Anterior cingulate cortex (tissue), 58 donors: ENCODE measurements at regions not wholly inside any gene's neighbourhood (a gene's known extent, or its start where the extent isn't known, plus 50 kb on each side); places are given as distances from the start of the nearest gene placed in this dataset.

Source experiments
- DNase-seq, 58 donors: peaks; one replicate each; lab custom pipeline; 2025; lab: John Stamatoyannopoulos, UW

DNA sequence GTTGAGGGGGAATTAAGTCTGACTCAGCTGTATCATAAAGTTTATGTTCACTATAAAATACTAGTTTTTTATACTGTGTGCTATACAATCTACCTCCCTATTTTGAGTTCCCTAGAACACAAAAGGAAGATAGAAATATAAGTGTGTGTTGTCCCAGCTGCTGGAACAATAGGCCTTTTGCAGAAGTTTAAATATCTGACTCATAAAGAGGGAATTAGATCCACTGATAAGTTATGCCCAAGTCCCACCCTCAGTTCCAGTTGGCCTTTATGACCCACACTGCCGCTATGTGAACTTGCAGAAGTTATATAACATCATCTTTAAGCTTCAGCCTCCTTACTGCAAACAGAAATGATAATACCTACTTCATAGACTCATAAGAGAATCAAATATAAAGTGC is 88.5 kb upstream of the DAB2 start:
- no peak for DNase-seq

DNA sequence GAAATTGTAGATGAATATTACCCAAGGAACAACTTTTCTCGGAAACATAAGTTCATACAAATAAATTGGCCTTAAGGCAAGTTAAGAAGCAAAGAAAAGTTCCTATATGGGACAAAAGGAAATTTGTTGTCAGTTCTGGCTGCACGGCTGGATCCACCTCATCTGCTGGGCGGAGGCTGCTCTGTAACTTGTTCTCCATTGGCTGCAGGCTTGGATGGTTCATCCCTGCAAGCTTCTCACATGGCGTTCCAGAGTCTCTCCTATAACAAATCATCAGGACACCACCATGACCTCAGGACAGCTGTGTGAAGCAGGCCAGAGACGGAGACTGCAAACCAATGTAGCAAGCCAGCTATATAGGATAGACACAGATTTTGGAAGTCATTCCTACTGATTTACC is 81.4 kb upstream of the DAB2 start:
- no peak for DNase-seq

DNA sequence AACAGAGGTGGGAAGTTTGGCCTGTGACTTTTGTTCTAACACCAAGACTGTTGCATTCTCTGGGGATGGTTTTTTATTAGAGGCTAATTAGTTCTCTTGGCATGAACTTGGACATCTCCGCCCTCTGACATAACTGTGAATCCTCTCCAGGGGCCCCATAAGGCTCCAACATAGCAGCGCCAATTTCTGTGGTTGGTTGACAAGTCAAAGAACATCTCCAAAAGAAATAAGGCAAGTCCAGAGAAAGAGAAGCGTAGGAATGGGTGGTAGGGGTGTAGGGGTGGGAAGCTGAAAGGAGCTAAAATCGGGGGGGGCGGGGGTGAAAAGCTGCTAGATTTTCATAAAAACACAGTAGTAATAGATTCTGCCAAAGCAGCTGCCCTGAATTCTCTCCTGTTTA is 81.0 kb upstream of the DAB2 start:
- no peak for DNase-seq

DNA sequence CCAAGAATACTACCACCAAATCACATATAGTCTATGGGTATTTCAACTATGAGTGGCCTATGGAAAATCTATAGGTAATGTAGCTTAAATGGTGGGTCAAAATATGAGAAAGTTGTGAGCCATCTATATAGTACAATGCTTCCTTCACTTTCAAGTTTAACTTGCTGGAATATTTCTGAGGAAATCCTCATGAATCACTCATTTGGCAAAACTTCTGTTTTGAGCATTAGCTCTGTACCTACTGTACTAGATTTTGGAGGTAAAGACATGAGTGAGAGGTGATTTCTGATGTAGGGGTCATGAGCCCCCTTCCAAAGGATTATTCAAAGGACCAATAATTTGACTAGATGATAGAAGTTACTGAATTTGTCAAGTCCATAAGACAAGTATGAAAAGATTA is 80.6 kb upstream of the DAB2 start:
- DNase-seq, result no peak

DNA sequence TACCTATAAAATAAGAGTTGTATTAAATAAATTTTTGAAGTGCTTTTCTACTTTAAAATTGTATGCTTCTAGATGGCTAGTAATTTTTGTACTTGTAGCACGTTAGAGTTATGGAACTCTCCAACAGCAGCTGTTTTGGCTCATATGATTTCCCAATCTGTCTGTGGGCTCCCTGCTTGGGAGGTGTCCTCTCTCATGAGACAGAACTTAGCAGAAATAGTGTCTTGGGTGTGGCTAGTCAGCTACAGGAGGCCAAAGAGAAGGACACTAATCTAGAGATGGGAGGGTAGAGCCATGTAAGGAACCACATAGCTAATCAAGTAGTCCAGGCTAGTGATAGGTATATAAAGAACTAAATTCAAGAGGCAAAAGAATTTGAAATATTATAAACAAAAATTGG is 78.4 kb upstream of the DAB2 start:
- no peak for DNase-seq

DNA sequence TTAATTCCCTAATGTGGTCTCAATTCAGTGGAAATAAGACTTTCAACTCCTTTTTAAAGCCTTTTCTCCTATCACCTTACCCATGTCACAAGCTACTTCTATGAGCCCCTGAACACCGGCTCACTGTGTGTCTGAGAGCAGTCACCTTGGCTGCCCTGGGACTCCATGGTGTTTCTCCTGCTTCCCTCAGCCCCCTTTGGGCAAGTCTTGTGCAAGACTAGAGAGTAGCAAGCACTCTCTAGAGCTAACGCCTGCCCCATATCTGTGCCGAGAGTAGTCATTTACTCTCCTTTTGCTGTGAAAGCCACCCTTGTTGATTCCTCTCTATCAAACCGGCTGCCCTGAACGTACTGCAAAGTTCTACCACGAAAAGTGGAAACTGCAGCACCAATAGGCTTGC is 77.9 kb upstream of the DAB2 start:
- no peak for DNase-seq

DNA sequence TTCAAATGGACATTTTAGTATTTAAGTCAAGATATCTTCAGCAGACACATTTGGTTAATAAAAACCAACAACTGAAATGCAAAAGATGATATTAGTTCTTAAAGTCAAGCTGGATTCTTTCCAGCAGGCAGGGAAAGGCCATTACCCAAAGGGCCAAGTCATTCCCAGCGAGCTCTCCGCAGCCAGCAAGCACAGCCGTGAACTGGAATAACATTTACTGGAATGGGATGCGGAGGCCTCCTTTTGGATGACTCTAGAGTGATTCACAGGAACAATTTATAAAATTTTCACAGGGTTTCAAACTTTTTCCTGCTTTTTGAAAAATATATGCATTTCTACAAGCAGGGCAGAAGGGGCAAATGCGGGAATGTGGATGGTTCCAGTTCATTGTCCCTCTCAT is 76.6 kb upstream of the DAB2 start:
- no peak for DNase-seq

DNA sequence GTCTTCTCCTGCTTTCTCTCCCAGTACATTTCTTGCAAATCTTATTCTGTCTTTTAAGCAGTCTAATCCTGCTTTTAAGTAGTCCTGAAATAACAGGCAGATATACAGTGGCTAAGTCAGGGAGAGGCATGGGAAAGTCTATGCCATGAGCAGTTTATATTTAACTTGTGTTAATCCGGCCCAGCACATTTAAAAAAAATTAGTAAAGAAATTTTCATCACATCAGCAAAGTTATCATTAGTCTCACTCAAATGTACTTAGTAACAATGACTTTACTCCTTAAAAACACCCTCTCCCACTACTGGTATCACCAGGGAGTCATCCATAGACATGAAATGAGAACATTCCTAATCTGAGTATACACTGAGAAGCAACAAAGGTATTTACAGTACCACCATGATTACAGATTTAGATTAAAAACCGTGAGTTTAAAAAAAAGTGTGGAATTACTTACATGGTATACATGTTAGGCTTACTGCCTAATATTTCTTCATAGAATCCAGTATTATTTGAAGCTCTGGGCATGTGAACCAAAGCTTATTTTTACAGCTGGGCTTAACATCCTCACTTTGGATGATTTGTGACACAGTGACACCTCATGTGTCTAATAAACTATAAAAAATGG is 75.9 kb upstream of the DAB2 start:
- no peak for DNase-seq

DNA sequence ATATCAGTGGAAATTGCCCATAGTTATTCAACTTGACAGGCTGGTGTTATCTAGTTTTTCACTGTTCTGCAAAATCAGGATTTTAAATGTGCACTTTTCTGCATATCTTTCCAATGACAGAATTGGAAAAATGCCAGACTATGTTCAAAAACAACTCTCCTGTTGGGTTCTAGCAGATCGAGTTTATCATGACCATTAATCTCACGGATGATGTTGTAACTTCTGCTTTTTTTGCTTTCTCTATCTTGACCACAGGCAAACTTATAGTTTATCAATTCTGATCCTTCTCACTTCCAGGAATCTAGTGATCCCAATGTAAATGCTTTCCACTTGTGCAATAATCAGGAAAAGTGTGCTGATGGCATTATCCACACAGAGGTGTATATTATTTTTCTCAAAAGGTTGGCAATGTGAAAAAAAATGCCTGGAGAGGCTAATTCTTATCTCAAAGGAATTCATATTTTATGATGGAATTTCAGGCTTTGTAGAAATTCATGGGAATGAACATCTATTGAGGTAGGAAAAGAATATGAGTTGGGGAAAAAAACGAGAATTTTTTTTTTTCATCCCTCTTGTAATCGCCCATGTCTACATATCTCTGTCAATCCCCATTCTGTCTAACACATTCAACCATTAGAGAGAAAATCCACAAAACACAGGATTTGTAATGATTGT is 73.6 kb upstream of the DAB2 start:
- DNase-seq, result no peak

DNA sequence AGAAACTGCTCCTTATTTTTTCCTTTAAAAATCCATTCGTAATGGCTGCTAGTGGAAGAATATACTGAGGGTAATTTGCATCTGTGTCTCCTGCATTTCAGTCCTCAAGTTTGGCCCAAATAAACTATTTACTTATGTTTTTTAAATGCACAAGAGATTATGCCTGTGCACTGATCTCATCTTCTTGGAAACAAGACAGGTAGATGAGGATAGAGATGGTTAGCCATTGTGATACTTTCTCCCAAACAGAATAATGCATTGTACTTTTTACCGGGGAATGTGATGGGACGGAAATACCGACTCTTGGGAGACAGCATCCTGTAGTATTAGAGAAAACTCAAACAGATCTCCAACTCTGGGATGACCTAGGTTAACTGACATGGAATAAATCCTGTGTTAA is 72.5 kb upstream of the DAB2 start:
- DNase-seq, result no peak

DNA sequence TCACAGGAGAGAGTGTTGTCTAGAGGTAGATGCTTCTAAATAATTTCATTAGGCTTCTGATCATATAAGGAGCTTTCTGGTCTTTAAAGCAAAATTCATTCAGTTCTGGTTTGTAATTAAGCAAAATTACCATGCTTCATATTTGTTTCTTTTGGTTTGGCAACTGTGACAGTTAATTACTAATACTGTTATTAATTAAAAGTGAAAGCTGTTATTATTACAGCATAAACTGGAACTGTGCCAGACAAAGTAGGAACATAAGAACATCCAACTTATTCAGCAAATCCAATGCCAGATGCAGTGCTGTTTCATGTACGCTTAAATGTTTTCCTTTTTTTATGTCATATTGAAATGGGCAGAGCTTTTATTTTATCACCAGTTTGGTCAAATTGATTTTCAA is 70.4 kb upstream of the DAB2 start:
- no peak for DNase-seq

DNA sequence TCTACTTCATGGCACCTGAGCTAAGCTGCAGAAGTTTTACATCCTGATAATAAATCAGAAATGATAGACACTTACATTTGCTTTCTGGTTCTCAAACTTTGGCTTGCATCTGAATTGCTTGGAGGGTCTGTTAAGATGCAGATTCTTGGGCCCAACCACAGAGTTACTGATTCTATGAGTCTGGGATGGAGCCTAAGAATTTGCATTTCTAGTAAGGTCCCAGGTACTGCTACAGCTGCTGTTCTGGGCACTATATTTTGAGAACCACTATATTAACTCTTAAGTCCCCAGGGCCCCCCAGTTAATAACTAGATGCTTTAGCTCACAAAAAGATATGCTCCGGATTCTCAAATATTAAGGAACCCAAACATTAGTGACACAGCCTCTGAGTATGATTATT is 69.8 kb upstream of the DAB2 start:
- no peak for DNase-seq

DNA sequence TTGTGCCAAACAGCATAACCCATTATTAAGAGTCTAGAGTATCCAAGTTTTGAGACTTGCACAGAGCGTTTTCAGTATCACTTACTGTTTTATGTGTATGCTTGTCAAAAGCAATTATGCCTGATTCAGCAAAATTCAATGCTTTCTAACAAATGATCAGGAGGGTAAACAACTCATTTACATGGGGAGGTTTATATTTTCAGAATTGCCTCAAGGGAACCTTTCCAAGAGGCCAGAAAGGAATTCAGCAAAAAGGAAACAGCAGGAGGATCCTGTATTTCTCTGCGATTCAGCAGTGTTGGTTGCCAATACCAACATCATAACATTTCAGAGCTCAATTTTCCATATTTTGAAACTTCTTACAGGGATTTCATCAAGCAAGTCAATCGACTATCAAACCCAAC is 69.3 kb upstream of the DAB2 start:
- no peak for DNase-seq

DNA sequence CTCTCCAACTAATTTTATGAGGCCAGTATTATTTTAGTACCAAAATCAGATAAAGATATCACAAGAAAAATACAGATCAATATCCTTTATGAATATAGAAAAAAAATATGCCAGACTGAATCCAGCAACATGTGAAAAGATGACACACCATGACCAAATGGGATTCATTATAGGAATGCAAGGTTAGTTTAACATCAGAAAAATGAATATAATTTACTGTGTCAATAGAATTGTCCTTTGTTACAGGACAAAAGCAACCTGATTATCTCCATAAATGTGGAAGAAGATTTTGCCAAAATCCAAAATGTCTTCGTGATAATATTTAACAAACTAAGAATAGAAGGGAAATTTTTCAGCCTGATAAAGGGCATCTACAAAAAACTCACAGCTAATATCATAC is 66.4 kb upstream of the DAB2 start:
- no peak for DNase-seq

DNA sequence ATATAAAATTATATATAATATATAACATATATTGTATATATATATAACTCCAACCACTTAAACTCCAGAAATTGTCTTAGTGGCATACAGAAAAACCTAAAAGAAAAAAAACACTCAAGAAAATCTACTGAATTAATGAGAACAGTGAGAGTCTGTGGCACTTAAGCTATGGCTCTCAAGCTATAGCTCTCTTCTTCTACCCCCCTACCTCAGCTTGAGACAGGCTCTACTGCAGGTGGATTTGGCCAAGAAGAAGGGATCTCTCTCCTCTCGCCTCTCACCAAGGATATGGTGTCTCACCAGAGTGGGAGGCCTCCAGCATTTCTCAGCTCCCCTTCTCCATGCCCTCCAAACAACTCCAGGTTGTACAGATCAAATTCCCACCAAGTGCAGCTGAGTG is 64.5 kb upstream of the DAB2 start:
- DNase-seq, result no peak

DNA sequence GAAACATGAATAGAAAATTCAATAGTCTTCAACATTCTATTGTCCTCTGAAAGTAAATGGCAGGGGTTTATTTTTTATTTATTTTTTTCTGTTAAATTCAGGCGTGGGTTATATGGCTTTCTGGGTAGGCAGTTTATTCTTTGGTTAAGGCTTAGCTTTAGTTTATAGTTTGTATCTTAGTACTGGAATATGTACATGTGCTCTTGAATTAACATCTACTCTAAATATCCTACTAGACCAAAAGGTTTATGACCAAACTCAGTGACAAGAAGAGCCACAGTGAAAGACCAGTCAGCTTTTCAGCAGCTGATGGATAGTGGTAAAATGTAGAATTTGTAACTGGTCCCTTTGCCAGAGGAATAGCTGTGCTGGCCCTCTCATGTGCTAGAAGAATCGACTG is 62.0 kb upstream of the DAB2 start:
- DNase-seq, result no peak

DNA sequence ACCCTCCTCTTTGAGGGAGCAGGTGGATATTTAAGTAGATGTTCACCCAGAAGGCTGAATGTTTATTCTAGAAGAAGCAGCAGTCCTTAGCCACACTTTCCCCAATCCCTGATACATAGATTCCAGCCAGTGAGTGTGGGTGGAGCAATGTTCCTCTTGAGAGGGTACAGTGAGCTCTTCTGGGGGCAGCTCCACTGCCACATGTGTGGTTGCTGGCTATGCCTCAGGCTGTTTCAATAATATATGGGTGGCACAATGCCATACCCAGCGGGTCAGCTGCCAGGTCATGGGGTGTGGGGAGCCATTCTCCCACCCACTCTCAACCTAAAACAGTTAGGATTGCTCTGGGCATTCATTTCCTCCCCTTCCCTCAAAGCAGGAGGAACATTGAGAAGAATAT is 61.6 kb upstream of the DAB2 start:
- DNase-seq, result no peak

DNA sequence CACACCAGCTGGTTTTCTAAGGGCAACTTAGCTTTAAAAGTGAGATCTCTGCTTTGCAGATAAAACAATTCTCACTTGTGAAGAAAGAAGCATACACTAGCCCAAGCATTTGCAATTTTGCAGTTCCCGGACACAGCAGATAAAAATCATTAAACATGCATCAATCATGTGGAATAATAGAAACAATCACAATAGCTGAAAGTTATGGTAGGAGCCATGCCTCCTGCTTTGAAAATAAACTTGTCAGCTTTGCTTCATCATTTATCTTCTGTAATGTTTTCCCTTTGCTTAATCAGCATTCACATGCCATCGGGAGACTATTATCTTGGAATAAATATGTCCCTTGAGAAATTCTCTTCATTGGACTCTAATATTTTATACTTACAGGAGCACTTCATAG is 60.3 kb upstream of the DAB2 start:
- DNase-seq, result no peak

DNA sequence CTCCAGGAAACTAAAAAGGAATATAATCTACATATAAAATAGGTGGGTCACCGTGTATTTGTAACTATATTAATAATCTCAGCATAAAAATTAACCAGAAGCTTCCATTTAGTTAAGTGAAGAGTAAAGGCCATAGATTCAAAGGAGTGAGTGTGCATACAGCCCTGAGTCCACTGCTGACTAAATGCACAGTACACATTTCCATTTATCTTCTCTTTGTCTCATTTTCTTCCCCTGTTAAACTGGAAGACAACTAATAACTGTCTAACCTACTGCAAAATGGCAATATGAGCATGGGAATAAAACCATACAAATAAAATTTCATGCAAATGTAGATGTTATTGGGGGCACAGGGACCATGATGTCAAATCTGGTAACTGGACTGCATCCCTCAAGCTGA is 59.9 kb upstream of the DAB2 start:
- DNase-seq, result no peak

DNA sequence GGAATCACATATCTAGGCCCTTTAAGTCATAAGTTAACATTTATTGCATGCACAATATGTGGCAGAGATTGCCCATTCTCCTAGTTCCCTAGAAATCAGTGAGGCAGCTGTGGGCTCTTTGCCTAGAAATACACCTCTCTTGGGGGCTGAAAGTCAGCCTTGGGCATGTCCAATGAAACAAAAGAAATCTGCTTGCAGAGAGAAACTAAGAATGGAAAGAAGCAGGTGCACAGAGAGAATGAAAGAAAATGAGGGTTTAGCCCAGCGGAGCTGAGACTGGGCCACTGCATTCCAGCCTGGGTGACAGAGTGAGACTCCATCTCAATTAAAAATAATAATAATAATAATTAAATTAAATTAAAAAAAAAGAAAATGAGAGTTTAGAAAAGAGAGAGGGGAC is 57.3 kb upstream of the DAB2 start:
- no peak for DNase-seq

DNA sequence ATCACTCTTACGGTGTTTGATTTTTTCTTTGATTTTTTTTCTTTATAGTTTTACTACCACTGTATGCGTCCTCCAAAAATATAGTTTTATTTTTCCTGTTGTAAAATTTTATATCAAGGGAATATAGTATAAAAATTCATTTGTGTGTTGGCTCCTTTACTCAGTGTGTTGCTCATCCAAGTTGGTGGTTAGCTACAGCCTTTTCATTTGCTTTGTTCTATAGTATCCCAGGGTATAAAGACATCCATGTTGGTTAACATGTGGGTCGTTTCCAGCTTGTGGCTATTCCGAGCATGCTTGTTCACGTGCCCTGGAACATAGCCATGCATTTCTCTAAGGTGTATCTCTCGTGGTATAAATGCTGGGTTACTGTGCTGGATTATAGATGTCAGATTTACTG is 54.8 kb upstream of the DAB2 start:
- DNase-seq, result no peak

DNA sequence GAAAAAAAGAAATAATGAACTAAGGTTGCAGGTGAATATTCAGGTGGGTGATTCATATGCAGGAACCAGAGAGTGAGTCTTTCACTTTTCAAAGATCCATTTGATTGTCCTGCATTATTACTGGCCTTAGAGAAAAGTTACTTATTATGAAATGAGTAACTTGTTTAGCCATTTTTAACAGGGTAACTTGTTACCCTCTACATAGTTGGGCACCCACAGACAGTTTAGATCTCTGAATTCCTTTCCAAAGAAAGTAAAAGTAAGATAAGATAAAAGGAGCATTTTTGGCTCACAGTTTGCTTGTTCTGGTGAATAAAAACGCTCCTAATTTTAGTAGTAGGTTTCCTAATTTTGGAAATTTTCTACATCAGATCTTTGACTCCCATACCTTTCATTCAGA is 54.1 kb upstream of the DAB2 start:
- no peak for DNase-seq

DNA sequence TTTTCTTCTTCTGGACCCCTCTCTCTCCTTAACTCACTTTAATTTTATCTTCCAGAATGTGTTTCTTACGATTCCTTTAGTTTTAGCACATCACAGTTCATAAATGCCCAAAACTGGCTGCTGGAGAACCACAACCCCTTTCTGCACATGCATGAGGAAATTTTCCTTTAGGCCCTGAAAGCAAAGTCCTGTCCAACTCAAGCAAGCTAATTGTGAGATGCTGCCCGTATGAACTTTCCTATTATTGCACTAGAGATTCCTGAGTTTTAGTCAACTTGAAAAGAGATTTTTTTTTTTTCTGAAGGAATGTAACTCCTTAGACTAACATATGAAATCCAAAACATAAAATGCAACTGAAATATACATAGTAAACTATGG is 52.1 kb upstream of the DAB2 start:
- no peak for DNase-seq
